ENCODE measurements at regions not wholly inside any gene's neighbourhood (a gene's known extent, or its start where the extent isn't known, plus 50 kb on each side); places are given as distances from the start of the nearest gene placed in this dataset.
A peak's percentile ranks its signal among the peaks of the same experiment; 100 is the strongest.

GRCh38 chr3:30341079-30341478 is 265.3 kb upstream of the TGFBR2 start:
- no peak for DNase-seq

GRCh38 chr3:30341851-30342250 is 264.6 kb upstream of the TGFBR2 start:
- DNase-seq = no peak

DNA sequence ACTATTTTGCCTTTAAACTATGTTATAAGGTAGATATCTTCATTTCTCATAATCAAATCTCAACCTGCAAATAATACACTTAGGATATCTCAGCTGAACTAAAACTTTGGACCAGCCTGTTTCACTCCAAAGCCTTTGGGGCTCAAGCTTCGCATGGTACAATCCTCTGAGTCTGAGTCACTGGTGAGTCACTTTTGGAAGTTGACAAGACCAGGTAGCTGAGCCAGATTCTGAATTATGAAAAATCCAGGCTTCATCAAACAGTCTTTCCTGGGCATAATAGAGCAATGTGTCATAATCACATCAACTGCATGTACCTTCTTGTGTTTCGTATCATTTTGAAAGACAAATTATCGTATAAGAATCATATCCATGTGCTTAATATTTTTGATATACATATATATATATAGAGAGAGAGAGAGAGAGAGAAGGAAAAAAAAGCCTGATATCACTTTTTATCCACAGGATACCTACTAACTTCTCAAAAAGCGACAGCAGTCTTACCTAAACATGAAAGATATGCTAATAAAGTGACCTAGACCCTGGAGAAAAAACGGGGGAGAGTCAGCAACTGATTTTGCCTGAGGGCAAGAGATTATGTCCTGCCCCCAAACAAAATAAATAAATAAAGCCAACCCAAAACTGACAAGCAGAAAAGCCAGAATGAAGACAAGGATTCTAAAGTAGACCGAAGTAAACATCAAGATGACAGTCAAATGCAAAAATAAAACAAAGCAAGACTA is 263.9 kb upstream of the TGFBR2 start:
- DNase-seq = no peak

DNA sequence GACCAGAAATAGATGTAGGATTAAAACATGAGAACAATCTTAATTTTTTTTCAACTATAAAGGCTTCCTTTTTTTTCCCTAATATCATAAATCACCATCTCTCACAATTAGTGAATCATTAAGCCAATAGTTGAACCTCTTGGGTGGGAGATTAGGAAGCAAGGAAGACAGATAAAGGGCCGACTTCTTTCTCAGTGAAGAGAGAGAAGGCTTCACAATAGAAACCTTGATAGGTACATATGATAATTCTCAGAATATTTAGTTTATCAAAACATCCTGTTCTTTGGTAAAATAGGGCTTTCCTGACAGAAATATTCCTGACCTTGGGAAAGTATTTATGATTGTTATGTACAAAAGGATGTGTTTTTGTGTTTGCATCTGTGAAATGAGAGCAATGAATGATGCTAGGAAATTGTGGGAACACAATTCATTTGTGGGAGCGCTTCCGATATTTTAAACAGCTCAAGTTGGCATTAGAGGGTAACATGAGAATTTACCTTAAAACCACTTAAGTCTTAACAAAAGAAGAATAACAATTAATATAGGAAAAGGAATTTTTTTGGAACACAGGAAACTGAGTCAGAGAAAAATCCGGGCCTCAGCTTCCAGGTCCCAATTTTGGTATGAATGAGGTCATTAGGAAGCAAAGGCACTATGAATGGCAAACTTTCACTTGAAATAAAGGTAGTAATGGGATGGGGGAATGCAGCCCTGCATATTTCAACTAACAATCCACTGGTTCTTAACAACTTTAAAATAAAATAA is 263.2 kb upstream of the TGFBR2 start:
- no peak for DNase-seq

- DNase-seq = no peak
Measured at GRCh38 chr3:30343861-30344260, 262.5 kb upstream of the TGFBR2 start.

DNA sequence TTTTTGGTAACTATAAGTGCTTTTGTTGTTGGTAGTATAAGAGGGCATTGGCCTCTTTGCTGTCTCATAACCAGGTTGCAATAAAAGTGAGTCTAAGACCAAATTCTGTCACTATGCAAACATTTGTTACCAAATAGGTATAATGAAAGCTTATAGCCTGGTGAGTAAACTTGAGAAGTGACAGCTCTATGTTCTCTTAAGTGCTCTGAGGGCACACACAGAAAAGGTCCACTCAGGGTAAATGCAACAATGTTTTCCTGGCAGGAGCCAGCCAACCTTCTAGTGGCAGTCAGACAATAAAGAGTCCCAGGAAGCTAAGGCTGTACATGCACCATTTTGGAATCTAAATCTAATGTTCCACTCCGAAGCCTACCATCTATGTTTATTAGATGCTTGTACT is 262.1 kb upstream of the TGFBR2 start:
- DNase-seq = no peak

- no peak for DNase-seq
Measured at GRCh38 chr3:30346933-30347320, 259.5 kb upstream of the TGFBR2 start.

GRCh38 chr3:30347679-30348216 is 258.7 kb upstream of the TGFBR2 start:
- DNase-seq = no peak

DNA sequence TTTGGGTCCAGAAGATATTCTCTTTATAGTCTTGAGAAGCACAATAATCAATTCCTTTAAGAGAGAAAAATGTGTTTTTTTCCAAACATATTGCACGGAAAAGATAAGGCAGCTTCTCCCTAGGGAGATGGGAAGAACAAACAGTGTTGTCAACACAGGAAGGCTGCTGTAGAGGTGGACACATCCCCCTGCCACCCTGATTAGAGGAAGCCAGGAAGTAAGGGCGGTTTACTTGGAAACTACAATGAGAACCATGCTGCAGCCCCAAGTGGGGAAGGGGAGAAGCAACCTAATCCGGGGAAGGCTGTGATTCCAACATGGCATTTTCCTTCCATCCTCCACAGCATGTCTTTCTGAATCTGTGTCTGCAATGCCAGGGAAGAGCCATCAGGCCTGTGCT is 256.9 kb upstream of the TGFBR2 start:
- no peak for DNase-seq

GRCh38 chr3:30350011-30350410 is 256.4 kb upstream of the TGFBR2 start:
- no peak for DNase-seq

GRCh38 chr3:30350901-30351300 is 255.5 kb upstream of the TGFBR2 start:
- no peak for DNase-seq

GRCh38 chr3:30352410-30353318 is 253.7 kb upstream of the TGFBR2 start:
- no peak for DNase-seq

DNA sequence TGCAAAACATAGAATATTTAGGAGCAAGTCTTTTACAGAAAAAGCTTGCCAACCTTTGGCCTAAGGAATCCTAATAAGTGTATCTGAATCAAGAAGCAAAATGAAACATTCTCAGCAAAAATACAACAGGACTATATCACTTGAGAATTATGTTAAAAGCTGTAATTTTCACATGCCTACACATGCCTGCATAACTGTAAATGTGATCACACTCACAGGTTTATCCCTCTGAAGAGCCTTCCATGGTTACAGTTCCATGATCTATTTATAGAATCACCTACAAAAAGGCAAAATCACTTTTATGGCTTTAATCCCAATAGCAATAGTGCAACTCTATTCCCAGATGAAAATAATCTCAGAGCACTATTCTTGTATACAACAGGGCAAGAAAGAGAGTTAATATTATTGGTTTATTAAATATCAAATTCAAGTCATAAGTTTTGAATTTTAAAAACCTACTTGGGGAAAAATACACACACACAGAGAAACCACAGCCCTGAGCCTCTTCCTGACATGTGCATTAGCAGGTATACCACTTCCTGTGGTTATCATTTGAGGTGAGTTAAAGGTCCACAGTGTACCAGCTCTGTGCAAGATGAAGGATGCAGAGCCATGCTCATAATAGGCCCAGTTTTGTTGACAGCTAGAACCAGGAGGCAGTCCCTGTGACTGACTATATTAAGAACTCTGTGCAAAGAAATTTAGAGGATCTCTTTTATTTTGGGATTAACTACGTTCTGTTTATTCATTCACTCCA is 252.5 kb upstream of the TGFBR2 start:
- no peak for DNase-seq

DNA sequence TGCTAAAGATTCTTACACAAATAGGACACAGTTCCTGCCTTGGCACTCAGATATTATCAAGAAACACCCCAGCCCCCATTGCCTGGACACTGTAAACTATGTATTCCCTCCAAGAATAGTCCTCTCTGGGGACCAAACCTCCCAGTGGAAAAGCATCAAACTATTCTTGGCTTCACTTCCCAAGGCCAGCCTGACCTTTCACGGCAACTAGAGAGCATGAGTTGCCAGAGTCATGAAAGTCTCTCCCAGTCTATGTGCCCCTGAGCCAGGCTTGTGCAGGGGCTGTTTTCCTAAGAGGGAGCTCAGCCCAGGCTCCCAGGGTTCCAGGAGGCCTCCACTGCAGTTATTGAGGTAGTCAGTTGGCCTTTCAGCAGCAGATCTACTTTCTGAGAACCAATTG is 251.9 kb upstream of the TGFBR2 start:
- no peak for DNase-seq

- peak; percentile 48 for DNase-seq
Measured at GRCh38 chr3:30354972-30355371, 251.4 kb upstream of the TGFBR2 start.

DNA sequence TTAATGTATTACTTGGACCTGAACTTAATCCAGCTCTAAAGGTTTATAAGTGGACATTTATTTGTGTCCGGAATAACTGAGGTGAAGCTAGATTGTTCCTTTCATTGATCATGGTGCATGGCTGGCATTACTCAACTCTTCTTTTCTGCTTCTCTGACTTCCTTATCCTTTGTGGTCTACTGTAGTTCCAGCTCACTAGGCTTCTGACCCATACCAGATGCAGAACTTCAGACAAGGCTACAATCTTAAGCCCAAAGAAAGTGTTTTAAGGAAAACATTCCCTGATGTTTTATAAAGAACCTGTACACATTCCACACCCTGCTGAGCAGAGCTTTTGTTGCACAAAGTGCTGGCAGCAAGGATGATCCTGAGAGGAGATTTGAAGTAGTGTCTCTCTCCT is 250.8 kb upstream of the TGFBR2 start:
- no peak for DNase-seq

DNA sequence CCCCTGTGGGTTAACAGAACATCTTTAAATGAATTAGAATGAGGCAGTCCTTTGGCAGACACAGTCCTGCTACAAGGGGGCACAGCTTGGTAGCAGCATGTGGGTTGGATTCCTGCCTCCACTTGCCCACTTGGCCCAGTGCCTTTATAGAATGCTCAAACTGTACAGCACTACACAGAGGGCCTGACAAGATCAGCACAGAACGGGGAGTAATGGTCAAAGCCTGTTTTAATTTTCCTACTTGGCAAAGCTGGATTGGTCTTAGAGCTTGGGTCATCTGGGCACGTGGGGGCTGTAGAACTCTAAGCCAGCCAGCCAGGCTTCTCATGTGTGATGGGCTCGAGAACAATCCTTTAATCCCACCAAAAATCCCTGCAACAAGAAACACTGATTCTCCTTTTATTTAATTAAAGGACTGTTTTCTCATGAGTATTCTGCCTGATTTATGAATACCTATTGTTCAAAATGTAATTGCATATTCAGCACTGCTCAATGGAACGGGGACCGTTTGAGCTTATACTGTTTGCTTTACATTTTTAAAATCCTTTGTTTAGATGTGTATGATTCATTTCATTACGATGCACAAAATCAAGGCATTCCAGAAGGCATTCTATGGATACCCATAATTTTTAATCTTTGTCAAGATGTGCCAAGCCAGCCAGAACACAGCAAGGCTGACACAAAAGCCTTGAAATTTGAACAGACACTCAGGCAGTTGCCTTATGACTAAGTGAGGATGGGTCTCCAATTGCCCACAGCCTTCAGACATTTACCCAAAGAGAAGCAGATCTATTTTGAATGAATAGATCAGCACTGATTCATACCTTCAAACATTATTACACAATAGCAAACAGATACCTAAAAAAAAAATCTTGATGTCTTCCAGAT is 249.3 kb upstream of the TGFBR2 start:
- no peak for DNase-seq

GRCh38 chr3:30357897-30358296 is 248.5 kb upstream of the TGFBR2 start:
- DNase-seq = no peak

- no peak for DNase-seq
Measured at GRCh38 chr3:30358871-30359270, 247.5 kb upstream of the TGFBR2 start.

GRCh38 chr3:30368978-30369377 is 237.4 kb upstream of the TGFBR2 start:
- DNase-seq = no peak

DNA sequence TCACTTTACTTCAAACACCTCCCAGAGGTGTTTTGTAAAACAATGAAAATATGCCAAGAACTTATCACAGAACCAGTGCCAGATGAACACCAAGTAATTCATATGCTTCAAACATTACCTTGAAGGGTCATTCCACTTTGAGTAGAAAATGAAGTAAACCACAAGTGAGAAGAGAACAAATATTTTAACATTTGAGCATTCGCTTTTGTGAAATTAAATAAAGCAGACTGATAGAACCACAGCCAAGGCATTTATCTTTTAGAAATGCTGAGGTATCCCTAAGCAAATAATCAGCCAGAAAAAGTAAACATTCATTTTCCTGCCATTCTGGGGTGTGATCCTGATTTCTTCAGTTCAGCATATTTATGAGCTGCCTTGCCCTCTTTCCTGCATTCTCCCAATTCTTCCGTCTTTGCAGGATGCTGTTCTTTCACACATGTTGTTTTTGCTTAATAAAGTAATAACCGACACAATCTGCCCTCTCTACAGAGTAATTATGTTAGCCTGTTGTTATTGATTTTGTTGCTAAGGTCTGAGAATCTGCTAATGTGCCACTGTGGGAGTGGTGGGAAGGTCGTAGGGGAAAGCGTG is 235.6 kb upstream of the TGFBR2 start:
- no peak for DNase-seq
